ENCODE measurements at regions not wholly inside any gene's neighbourhood (a gene's known extent, or its start where the extent isn't known, plus 50 kb on each side); places are given as distances from the start of the nearest gene placed in this dataset.

DNA sequence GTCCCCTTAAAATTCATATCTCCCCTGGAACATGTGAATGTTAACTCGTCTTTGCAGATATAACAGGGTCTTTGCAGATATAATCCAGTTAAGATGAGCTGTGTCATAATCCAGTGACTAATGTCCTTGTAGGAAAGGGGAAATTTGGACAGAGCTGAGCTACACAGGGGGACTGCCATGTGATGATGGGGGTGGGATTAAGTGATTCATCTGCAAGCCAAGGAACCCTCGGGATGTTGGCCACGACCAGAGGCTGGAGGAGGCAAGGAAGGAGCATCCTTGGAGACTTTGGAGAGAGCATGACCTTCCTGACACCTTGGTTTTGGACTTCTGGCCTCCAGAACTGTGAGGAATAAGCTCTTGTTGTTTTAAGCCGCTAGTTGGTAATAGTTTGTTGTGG, 153.9 kb upstream of the PCBD1 start:
- Histone ChIP-seq H3K4me1 (no peaks in the 10 kb centered on the region), H3K9me3 (no peaks in the 10 kb centered on the region), H3K36me3 (replicated peaks) (no peaks in the 10 kb centered on the region), H3K27me3 (ENCODE audit: low read depth) (no peaks in the 10 kb centered on the region), H3K4me3 (no peak overlapping the region)
- DNase-seq (ENCODE audit: low spot score in 2 of 2), result no peak
- in situ Hi-C loops (cut with MboI; ENCODE audit: low sequenced_read_pairs), result no loop called here

DNA sequence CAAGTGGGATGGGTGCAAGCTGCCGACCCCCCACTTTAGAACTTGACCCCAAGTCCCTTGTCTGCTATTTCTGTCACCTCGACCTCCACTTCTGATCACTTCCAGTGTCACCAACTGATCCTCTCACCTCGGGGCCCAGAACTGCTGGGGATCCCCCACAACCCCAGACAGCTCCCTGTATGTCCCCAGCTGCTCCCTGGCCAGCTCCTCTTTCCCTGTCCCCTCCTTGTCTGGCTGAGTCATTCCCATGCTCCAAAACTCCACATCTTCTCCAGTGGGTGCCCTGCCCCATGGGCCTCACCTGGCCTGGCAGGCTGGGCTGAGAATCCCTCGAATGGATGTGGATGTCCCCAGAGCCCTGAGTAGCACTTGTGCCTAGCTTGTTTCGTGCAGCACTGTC, 154.3 kb upstream of the PCBD1 start:
- H3K27me3 ChIP-seq (ENCODE audit: low read depth), result no peaks in the 10 kb centered on the region
- no peaks in the 10 kb centered on the region for H3K4me1 ChIP-seq
- H3K36me3 ChIP-seq (replicated peaks), result no peaks in the 10 kb centered on the region
- H3K9me3 ChIP-seq, result no peaks in the 10 kb centered on the region
- no peak overlapping the region for H3K4me3 ChIP-seq
- no peak for DNase-seq (ENCODE audit: low spot score in 2 of 2)
- in situ Hi-C loops (cut with MboI; ENCODE audit: low sequenced_read_pairs), result no loop called here

DNA sequence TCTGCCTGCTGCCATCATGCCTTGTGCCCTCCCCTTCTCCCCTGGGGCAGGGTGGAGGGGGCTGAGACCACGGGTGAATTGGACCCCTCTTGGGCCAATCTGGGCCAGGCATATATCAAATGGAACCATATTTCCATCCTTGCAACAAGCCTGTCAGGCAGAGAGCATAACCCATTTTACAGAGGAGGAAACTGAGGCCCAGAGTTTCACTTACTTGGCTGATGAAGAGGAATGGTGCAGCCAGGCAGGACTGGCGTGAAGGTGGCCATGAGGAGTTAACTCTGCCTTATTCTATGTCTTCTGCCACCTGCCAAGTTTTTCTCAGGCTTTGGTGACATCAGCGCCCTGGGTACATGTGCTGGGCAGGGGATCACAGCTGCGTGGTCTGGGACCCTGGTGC, 155.5 kb upstream of the PCBD1 start:
- in situ Hi-C loops (cut with MboI; ENCODE audit: low sequenced_read_pairs), result no loop called here
- no peaks in the 10 kb centered on the region for H3K4me1 ChIP-seq
- no peaks in the 10 kb centered on the region for H3K36me3 ChIP-seq (replicated peaks)
- no peak overlapping the region for H3K4me3 ChIP-seq
- no peaks in the 10 kb centered on the region for H3K27me3 ChIP-seq (ENCODE audit: low read depth)
- no peak for DNase-seq (ENCODE audit: low spot score in 2 of 2)
- H3K9me3 ChIP-seq, result no peaks in the 10 kb centered on the region

DNA sequence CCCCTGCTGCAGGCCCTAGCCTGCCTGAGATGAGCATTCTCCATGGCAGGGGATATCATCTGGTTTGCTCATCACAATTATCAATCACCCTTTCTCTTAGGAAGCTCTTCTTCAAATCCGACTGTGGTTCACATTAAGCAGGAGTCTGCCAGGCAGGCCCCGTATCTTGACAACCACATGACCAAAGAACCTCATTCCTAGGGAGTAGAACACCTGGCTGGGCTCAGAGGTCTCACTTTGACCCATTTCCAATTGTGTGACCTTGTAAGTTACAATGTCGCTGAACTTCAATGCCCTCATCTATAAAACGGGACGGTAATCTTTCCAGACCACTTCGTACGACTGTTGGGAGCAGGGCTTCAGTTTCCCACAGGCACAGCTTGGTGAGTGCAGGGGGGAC, 156.4 kb upstream of the PCBD1 start:
- no peak for DNase-seq (ENCODE audit: low spot score in 2 of 2)
- in situ Hi-C loops (cut with MboI; ENCODE audit: low sequenced_read_pairs), result no loop called here
- H3K27me3 ChIP-seq (ENCODE audit: low read depth), result no peaks in the 10 kb centered on the region
- H3K4me1 ChIP-seq, result no peaks in the 10 kb centered on the region
- no peaks in the 10 kb centered on the region for H3K36me3 ChIP-seq (replicated peaks)
- no peaks in the 10 kb centered on the region for H3K9me3 ChIP-seq
- H3K4me3 ChIP-seq, result no peak overlapping the region

GRCh38 chr10:71045204-71045809, 156.9 kb upstream of the PCBD1 start:
- DNase-seq (ENCODE audit: low spot score in 2 of 2), result no peak
- in situ Hi-C loops (cut with MboI; ENCODE audit: low sequenced_read_pairs), result no loop called here
- Histone ChIP-seq H3K9me3 (no peaks in the 10 kb centered on the region), H3K4me1 (no peaks in the 10 kb centered on the region), H3K4me3 (no peak overlapping the region), H3K36me3 (replicated peaks) (no peaks in the 10 kb centered on the region), H3K27me3 (ENCODE audit: low read depth) (no peaks in the 10 kb centered on the region)

- in situ Hi-C loops (cut with MboI; ENCODE audit: low sequenced_read_pairs), result no loop called here
- Histone ChIP-seq H3K36me3 (replicated peaks) (no peaks in the 10 kb centered on the region), H3K9me3 (no peaks in the 10 kb centered on the region)
Measured at GRCh38 chr10:71045936-71046335, 157.6 kb upstream of the PCBD1 start.

DNA sequence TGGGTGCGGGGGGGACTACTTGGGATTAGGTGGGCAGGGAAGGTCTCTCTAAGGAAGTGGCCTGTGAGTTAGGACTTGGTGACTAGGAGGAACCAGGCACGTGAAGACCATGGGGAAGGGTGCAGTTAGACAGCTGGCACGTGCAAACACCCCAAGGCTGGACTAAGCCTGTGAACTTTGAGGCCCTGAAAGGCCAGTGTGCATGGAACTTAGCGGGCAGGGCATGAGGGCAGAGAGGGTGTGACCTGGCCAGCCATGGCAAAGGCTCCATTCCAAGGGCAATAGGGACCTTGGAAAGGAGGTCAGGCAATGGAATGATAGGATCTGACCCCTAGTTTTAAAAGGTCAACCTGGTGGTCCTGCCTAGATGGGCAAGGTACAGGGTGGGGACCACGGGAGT, 158.4 kb upstream of the PCBD1 start:
- H3K36me3 ChIP-seq (replicated peaks), result no peaks in the 10 kb centered on the region
- no peaks in the 10 kb centered on the region for H3K4me1 ChIP-seq
- DNase-seq (ENCODE audit: low spot score in 2 of 2), result no peak
- no peak overlapping the region for H3K4me3 ChIP-seq
- H3K9me3 ChIP-seq, result no peaks in the 10 kb centered on the region
- H3K27me3 ChIP-seq (ENCODE audit: low read depth), result no peaks in the 10 kb centered on the region
- in situ Hi-C loops (cut with MboI; ENCODE audit: low sequenced_read_pairs), result no loop called here

More at GRCh38 chr10:71045936-71046335, 157.6 kb upstream of the PCBD1 start:
- DNase-seq (ENCODE audit: low spot score in 2 of 2), result no peak
- Histone ChIP-seq H3K4me3 (no peak overlapping the region), H3K27me3 (ENCODE audit: low read depth) (no peaks in the 10 kb centered on the region), H3K4me1 (no peaks in the 10 kb centered on the region)

- Histone ChIP-seq H3K4me1 (no peaks in the 10 kb centered on the region), H3K9me3 (no peaks in the 10 kb centered on the region), H3K27me3 (ENCODE audit: low read depth) (no peaks in the 10 kb centered on the region), H3K4me3 (no peak overlapping the region), H3K36me3 (replicated peaks) (no peaks in the 10 kb centered on the region)
- in situ Hi-C loops (cut with MboI; ENCODE audit: low sequenced_read_pairs), result no loop called here
- no peak for DNase-seq (ENCODE audit: low spot score in 2 of 2)
Measured at GRCh38 chr10:71048971-71049615, 160.7 kb upstream of the PCBD1 start.

- DNase-seq (ENCODE audit: low spot score in 2 of 2), result no peak
- in situ Hi-C loops (cut with MboI; ENCODE audit: low sequenced_read_pairs), result no loop called here
- no peak overlapping the region for H3K4me3 ChIP-seq
- H3K27me3 ChIP-seq (ENCODE audit: low read depth), result no peaks in the 10 kb centered on the region
- no peaks in the 10 kb centered on the region for H3K9me3 ChIP-seq
- no peaks in the 10 kb centered on the region for H3K4me1 ChIP-seq
- no peaks in the 10 kb centered on the region for H3K36me3 ChIP-seq (replicated peaks)
Measured at GRCh38 chr10:71049994-71050393, 161.6 kb upstream of the PCBD1 start.

DNA sequence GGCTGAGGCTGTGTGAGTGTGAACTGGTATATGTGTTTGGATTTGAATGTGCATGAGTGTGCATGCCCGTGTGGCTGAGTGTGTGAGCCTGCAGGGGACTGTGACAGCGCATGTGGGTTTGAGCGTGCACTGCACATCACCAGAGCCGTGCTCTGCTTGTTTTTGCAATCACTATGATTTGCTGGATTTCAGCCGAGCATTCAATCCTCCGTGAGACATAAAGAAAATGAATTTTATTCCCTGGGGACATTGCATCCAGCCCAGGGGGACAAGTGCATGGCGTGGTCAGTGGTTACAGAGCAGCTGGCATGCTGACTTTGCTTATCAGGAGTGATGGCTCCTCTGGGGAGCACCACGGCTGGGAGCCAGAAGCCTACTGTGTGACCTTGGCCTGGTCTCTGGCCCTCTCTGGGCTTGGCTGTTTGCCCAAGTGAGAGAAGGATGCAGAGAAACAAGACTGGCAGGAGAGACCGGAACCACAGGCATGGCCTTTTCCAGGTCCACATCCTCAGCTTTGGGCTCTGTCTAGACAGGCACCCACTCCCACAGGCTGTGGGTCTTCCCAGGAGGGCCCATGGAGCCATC, 160.2 kb upstream of the UNC5B start:
- Histone ChIP-seq H3K27me3 (ENCODE audit: low read depth) (no peaks in the 10 kb centered on the region), H3K36me3 (replicated peaks) (no peaks in the 10 kb centered on the region), H3K9me3 (no peaks in the 10 kb centered on the region), H3K4me1 (no peaks in the 10 kb centered on the region), H3K4me3 (no peak overlapping the region)
- DNase-seq (ENCODE audit: low spot score in 2 of 2), result no peak
- in situ Hi-C loops (cut with MboI; ENCODE audit: low sequenced_read_pairs), result no loop called here

DNA sequence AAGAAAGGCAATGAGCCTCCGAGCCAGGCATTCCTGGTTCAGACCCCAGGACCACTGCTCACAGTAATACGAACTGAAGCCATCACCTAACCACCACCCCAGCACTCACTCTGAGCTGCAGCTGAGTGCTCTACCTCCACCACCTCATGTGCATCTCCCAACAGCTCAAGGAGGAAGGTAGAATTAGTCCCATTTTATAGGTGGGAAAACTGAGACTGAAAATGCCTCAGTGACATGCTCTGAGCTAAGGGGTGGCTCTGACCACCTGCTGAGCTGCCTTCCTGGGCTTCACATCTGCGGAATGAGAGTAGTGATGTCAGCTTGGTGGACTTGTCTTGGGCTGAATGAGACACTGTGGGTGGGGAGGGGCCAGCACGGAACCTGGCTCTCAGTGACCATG, 159.7 kb upstream of the UNC5B start:
- Histone ChIP-seq H3K36me3 (replicated peaks) (no peaks in the 10 kb centered on the region), H3K27me3 (ENCODE audit: low read depth) (no peaks in the 10 kb centered on the region), H3K4me3 (no peak overlapping the region), H3K4me1 (no peaks in the 10 kb centered on the region), H3K9me3 (no peaks in the 10 kb centered on the region)
- no peak for DNase-seq (ENCODE audit: low spot score in 2 of 2)
- in situ Hi-C loops (cut with MboI; ENCODE audit: low sequenced_read_pairs), result no loop called here

- DNase-seq (ENCODE audit: low spot score in 2 of 2), result no peak
- H3K9me3 ChIP-seq, result no peaks in the 10 kb centered on the region
- no peaks in the 10 kb centered on the region for H3K36me3 ChIP-seq (replicated peaks)
- no peaks in the 10 kb centered on the region for H3K27me3 ChIP-seq (ENCODE audit: low read depth)
- H3K4me3 ChIP-seq, result no peak overlapping the region
- no peaks in the 10 kb centered on the region for H3K4me1 ChIP-seq
- in situ Hi-C loops (cut with MboI; ENCODE audit: low sequenced_read_pairs), result no loop called here
Measured at GRCh38 chr10:71053169-71053895, 159.0 kb upstream of the UNC5B start.

GRCh38 chr10:71058308-71058707, 154.1 kb upstream of the UNC5B start:
- in situ Hi-C loops (cut with MboI; ENCODE audit: low sequenced_read_pairs), result no loop called here

More at GRCh38 chr10:71058308-71058707, 154.1 kb upstream of the UNC5B start:
- DNase-seq (ENCODE audit: low spot score in 2 of 2), result no peak
- Histone ChIP-seq H3K9me3 (no peaks in the 10 kb centered on the region), H3K36me3 (replicated peaks) (no peaks in the 10 kb centered on the region), H3K27me3 (ENCODE audit: low read depth) (no peaks in the 10 kb centered on the region), H3K4me1 (no peaks in the 10 kb centered on the region), H3K4me3 (no peak overlapping the region)

Measured in HAP-1 (cell line).